ENCODE measurements at regions not wholly inside any gene's neighbourhood (a gene's known extent, or its start where the extent isn't known, plus 50 kb on each side); places are given as distances from the start of the nearest gene placed in this dataset.

DNA sequence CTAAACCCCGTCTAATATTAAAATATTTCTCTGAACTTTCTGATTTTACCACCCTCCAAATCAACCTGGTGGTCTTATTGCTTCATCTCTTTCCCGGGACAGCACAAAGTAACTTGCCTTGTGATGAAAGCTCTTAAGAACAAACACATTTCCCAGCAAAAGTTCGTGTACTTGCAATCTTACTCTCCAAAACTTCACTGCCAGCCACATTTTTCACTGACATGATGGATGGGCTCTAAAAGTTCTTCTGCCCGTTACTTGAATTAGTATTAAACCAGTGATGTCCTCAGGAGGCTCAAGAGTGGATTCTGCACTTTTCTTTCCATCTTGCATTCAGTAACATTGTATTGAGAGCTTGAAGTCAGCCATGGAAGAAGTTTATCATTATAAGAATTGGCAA is 731.6 kb upstream of the GJE1 start:
- Histone ChIP-seq H3K4me1 (ENCODE audit: insufficient read depth, low read length, severe bottlenecking) (peaks cover 34% of the 10 kb centered on the region), H3K27ac (ENCODE audit: low read depth, low read length, poor library complexity, severe bottlenecking) (no peak overlapping the region), H3K4me2 (ENCODE audit: low read length) (no peak overlapping the region), H4K20me1 (ENCODE audit: insufficient read depth, low read length) (no peaks in the 10 kb centered on the region), H3K79me2 (ENCODE audit: insufficient read depth, low read length) (no peaks in the 10 kb centered on the region), H3K36me3 (ENCODE audit: insufficient read depth, low read length) (no peaks in the 10 kb centered on the region), H3K4me3 (ENCODE audit: low read depth, low read length, poor library complexity, severe bottlenecking) (no peak overlapping the region), H3K27me3 (ENCODE audit: insufficient read depth, low read length) (no peaks in the 10 kb centered on the region), H3K9me3 (ENCODE audit: low read length) (no peaks in the 10 kb centered on the region), H3F3A (ENCODE audit: insufficient read depth, low read length) (no peaks in the 10 kb centered on the region), H3K9me2 (ENCODE audit: low read depth, low read length) (no peaks in the 10 kb centered on the region), H3K9ac (ENCODE audit: low read length) (no peak overlapping the region), H2AFZ (ENCODE audit: low read length) (0 out of 2 replicates have a peak overlapping the region, but pooled peaks have one; percentile 28)
- TF ChIP-seq EZH2 (IDR thresholded peaks at IDR 0.05; ENCODE audit: borderline replicate concordance, low read length), result no peak
- TF ChIP-seq, protein P1, sequence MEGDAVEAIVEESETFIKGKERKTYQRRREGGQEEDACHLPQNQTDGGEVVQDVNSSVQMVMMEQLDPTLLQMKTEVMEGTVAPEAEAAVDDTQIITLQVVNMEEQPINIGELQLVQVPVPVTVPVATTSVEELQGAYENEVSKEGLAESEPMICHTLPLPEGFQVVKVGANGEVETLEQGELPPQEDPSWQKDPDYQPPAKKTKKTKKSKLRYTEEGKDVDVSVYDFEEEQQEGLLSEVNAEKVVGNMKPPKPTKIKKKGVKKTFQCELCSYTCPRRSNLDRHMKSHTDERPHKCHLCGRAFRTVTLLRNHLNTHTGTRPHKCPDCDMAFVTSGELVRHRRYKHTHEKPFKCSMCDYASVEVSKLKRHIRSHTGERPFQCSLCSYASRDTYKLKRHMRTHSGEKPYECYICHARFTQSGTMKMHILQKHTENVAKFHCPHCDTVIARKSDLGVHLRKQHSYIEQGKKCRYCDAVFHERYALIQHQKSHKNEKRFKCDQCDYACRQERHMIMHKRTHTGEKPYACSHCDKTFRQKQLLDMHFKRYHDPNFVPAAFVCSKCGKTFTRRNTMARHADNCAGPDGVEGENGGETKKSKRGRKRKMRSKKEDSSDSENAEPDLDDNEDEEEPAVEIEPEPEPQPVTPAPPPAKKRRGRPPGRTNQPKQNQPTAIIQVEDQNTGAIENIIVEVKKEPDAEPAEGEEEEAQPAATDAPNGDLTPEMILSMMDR (IDR thresholded peaks at IDR 0.05; ENCODE audit: low read length), result no peak

DNA sequence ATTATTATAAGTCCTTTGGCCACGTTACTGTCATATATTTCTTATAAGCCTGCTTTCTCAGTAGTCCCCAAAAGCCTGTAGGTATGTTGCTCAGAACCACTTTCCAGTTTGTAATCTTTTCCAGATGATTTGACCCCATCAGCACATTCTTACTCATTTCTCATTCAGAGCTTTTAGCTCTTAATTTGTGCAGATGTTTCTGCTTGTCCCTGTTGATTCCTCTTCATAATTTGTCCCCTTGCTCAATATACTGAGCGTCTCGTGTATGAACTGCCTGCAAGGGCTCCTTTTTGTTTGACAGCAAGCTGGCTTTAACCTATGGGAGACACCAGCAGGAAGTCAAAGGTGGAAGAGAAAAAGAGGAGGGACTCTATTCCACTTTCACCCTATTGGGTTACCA is 733.8 kb upstream of the GJE1 start:
- Histone ChIP-seq H3K9me2 (ENCODE audit: low read depth, low read length) (no peaks in the 10 kb centered on the region), H3K9me3 (ENCODE audit: low read length) (no peaks in the 10 kb centered on the region), H3K9ac (ENCODE audit: low read length) (no peak overlapping the region), H3K27me3 (ENCODE audit: insufficient read depth, low read length) (no peaks in the 10 kb centered on the region), H3K4me2 (ENCODE audit: low read length) (no peak overlapping the region), H3K36me3 (ENCODE audit: insufficient read depth, low read length) (no peaks in the 10 kb centered on the region), H3K4me3 (ENCODE audit: low read depth, low read length, poor library complexity, severe bottlenecking) (no peak overlapping the region), H3K79me2 (ENCODE audit: insufficient read depth, low read length) (no peaks in the 10 kb centered on the region), H3K27ac (ENCODE audit: low read depth, low read length, poor library complexity, severe bottlenecking) (no peak overlapping the region), H3K4me1 (ENCODE audit: insufficient read depth, low read length, severe bottlenecking) (peaks cover 37% of the 10 kb centered on the region), H3F3A (ENCODE audit: insufficient read depth, low read length) (no peaks in the 10 kb centered on the region), H2AFZ (ENCODE audit: low read length) (peak overlapping the region; percentile 71; the same call in 1 of the 2 replicates), H4K20me1 (ENCODE audit: insufficient read depth, low read length) (no peaks in the 10 kb centered on the region)
- TF ChIP-seq, protein P1 (IDR thresholded peaks at IDR 0.05; ENCODE audit: low read length), result no peak
- no peak for TF ChIP-seq EZH2 (IDR thresholded peaks at IDR 0.05; ENCODE audit: borderline replicate concordance, low read length)

DNA sequence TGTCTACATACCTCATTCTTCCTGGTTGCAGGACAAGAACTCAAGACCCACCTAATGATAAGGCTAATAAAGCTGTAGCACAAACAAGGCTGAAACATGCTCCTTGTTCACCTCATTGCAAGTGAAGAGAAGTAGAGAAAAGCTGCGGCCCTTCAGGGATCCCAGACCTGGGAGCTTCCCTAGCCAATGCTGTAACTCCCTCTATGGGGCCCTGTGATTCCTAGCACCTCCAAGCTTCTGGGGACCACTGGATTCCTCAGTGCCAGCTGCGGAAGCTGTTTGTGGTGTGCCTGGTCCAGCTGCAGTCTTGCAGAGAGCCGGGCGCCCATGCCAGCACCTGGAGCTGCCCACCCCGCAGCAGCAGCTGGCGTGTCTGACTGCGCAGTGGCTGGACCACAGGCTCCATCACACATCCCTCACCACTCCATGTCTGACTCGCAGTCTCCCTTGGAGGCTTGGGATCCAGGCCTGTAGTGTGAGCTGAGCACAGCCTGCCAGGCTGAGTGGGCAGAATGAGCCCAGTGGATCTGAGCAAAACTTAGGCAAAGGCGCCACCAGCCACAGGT is 737.2 kb upstream of the GJE1 start:
- H3K4me1 ChIP-seq (ENCODE audit: insufficient read depth, low read length, severe bottlenecking), result peaks cover 18% of the 10 kb centered on the region
- no peaks in the 10 kb centered on the region for H4K20me1 ChIP-seq (ENCODE audit: insufficient read depth, low read length)
- H3K27ac ChIP-seq (ENCODE audit: low read depth, low read length, poor library complexity, severe bottlenecking), result no peak overlapping the region
- H3K4me3 ChIP-seq (ENCODE audit: low read depth, low read length, poor library complexity, severe bottlenecking), result no peak overlapping the region
- H3K79me2 ChIP-seq (ENCODE audit: insufficient read depth, low read length), result no peaks in the 10 kb centered on the region
- no peaks in the 10 kb centered on the region for H3K9me3 ChIP-seq (ENCODE audit: low read length)
- no peak for TF ChIP-seq EZH2 (IDR thresholded peaks at IDR 0.05; ENCODE audit: borderline replicate concordance, low read length)
- TF ChIP-seq, protein P1 (IDR thresholded peaks at IDR 0.05; ENCODE audit: low read length), result no peak
- no peaks in the 10 kb centered on the region for H3K9me2 ChIP-seq (ENCODE audit: low read depth, low read length)
- peak overlapping the region; percentile 40; the same call in 1 of the 2 replicates for H2AFZ ChIP-seq (ENCODE audit: low read length)
- H3K9ac ChIP-seq (ENCODE audit: low read length), result no peak overlapping the region
- no peaks in the 10 kb centered on the region for H3F3A ChIP-seq (ENCODE audit: insufficient read depth, low read length)
- H3K36me3 ChIP-seq (ENCODE audit: insufficient read depth, low read length), result no peaks in the 10 kb centered on the region
- no peaks in the 10 kb centered on the region for H3K27me3 ChIP-seq (ENCODE audit: insufficient read depth, low read length)
- H3K4me2 ChIP-seq (ENCODE audit: low read length), result no peak overlapping the region; the same call in 1 of the 2 replicates
